ENCODE measurements at regions not wholly inside any gene's neighbourhood (a gene's known extent, or its start where the extent isn't known, plus 50 kb on each side); places are given as distances from the start of the nearest gene placed in this dataset.

GRCh38 chr10:91153508-91153907, 67.0 kb upstream of the PCGF5 start:
- Histone ChIP-seq H4K91ac (ENCODE audit: low read length) (no peak overlapping the region), H3K4me3 (ENCODE audit: insufficient read depth in 1 of 2, low read depth in 1 of 2, low read length in 2 of 2) (no peak overlapping the region), H3K4me2 (ENCODE audit: low read length, poor library complexity, severe bottlenecking) (no peak overlapping the region), H2AFZ (ENCODE audit: low read depth, low read length) (no peak overlapping the region), H3K4ac (ENCODE audit: low read depth in 1 of 2, low read length in 2 of 2) (no peak overlapping the region), H3K14ac (ENCODE audit: low read length in 2 of 2) (no peak overlapping the region), H2BK15ac (ENCODE audit: low read depth, poor library complexity, severe bottlenecking) (no peak overlapping the region), H2BK12ac (ENCODE audit: low read length in 2 of 2) (no peak overlapping the region), H3K18ac (ENCODE audit: low read depth in 1 of 2, low read length in 2 of 2) (no peak overlapping the region), H4K8ac (ENCODE audit: low read length) (no peak overlapping the region), H3K9me3 (ENCODE audit: control insufficient read depth, low read length) (no peaks in the 10 kb centered on the region), H2BK5ac (ENCODE audit: low read depth, low read length, poor library complexity, severe bottlenecking) (no peak overlapping the region), H3K36me3 (ENCODE audit: control insufficient read depth in 1 of 2, insufficient read depth in 2 of 2, low read depth in 1 of 2, low read length in 2 of 2) (no peaks in the 10 kb centered on the region), H2BK120ac (ENCODE audit: low read depth, low read length) (no peak overlapping the region), H3K9ac (ENCODE audit: low read length) (no peak overlapping the region), H3K23ac (ENCODE audit: low read length in 2 of 2) (no peak overlapping the region), H3K4me1 (ENCODE audit: control insufficient read depth, insufficient read depth, low read depth, low read length) (no peaks in the 10 kb centered on the region), H3K27ac (ENCODE audit: low read length, poor library complexity, severe bottlenecking) (no peak overlapping the region), H2AK5ac (ENCODE audit: low read length, severe bottlenecking) (no peak overlapping the region), H3K27me3 (ENCODE audit: control insufficient read depth in 1 of 2, insufficient read depth in 1 of 2, low read length in 2 of 2) (no peaks in the 10 kb centered on the region), H3K79me1 (replicated peaks; ENCODE audit: low read length, poor library complexity, severe bottlenecking) (no peaks in the 10 kb centered on the region)
- 96% methylated on average over 29 of the region's 29 CpGs for WGBS
- DNase-seq = no peak

- H3K18ac ChIP-seq (ENCODE audit: low read depth in 1 of 2, low read length in 2 of 2) = no peak overlapping the region
- H3K27me3 ChIP-seq (ENCODE audit: control insufficient read depth in 1 of 2, insufficient read depth in 1 of 2, low read length in 2 of 2) = no peaks in the 10 kb centered on the region
- H4K8ac ChIP-seq (ENCODE audit: low read length) = no peak overlapping the region
- H2BK12ac ChIP-seq (ENCODE audit: low read length in 2 of 2) = no peak overlapping the region
- DNase-seq = no peak
- H3K9ac ChIP-seq (ENCODE audit: low read length) = no peak overlapping the region
- no peak overlapping the region for H2AFZ ChIP-seq (ENCODE audit: low read depth, low read length)
- H3K4me2 ChIP-seq (ENCODE audit: low read length, poor library complexity, severe bottlenecking) = no peak overlapping the region
- no peak overlapping the region for H2BK120ac ChIP-seq (ENCODE audit: low read depth, low read length)
- no peak overlapping the region for H2AK5ac ChIP-seq (ENCODE audit: low read length, severe bottlenecking)
- H3K27ac ChIP-seq (ENCODE audit: low read length, poor library complexity, severe bottlenecking) = no peak overlapping the region
- H3K4me1 ChIP-seq (ENCODE audit: control insufficient read depth, insufficient read depth, low read depth, low read length) = no peaks in the 10 kb centered on the region
- no peak overlapping the region for H3K4ac ChIP-seq (ENCODE audit: low read depth in 1 of 2, low read length in 2 of 2)
- no peaks in the 10 kb centered on the region for H3K36me3 ChIP-seq (ENCODE audit: control insufficient read depth in 1 of 2, insufficient read depth in 2 of 2, low read depth in 1 of 2, low read length in 2 of 2)
- 82% methylated on average over 2 of the region's 2 CpGs for WGBS
- no peak overlapping the region for H3K14ac ChIP-seq (ENCODE audit: low read length in 2 of 2)
- H3K23ac ChIP-seq (ENCODE audit: low read length in 2 of 2) = no peak overlapping the region
- H3K9me3 ChIP-seq (ENCODE audit: control insufficient read depth, low read length) = no peaks in the 10 kb centered on the region
- H3K79me1 ChIP-seq (replicated peaks; ENCODE audit: low read length, poor library complexity, severe bottlenecking) = no peaks in the 10 kb centered on the region
- no peak overlapping the region for H2BK5ac ChIP-seq (ENCODE audit: low read depth, low read length, poor library complexity, severe bottlenecking)
- no peak overlapping the region for H4K91ac ChIP-seq (ENCODE audit: low read length)
- H2BK15ac ChIP-seq (ENCODE audit: low read depth, poor library complexity, severe bottlenecking) = no peak overlapping the region
- no peak overlapping the region for H3K4me3 ChIP-seq (ENCODE audit: insufficient read depth in 1 of 2, low read depth in 1 of 2, low read length in 2 of 2)
Observed at GRCh38 chr10:91154842-91155241, 65.6 kb upstream of the PCGF5 start.

GRCh38 chr10:91156196-91156595, 64.3 kb upstream of the PCGF5 start:
- H3K14ac ChIP-seq (ENCODE audit: low read length in 2 of 2) = no peak overlapping the region
- no peak overlapping the region for H3K27ac ChIP-seq (ENCODE audit: low read length, poor library complexity, severe bottlenecking)
- H2AK5ac ChIP-seq (ENCODE audit: low read length, severe bottlenecking) = no peak overlapping the region
- no peaks in the 10 kb centered on the region for H3K36me3 ChIP-seq (ENCODE audit: control insufficient read depth in 1 of 2, insufficient read depth in 2 of 2, low read depth in 1 of 2, low read length in 2 of 2)
- no peak overlapping the region for H2BK120ac ChIP-seq (ENCODE audit: low read depth, low read length)
- H3K18ac ChIP-seq (ENCODE audit: low read depth in 1 of 2, low read length in 2 of 2) = no peak overlapping the region
- no peak overlapping the region for H3K9ac ChIP-seq (ENCODE audit: low read length)
- 51% methylated on average over 2 of the region's 2 CpGs for WGBS
- no peak overlapping the region for H2AFZ ChIP-seq (ENCODE audit: low read depth, low read length)
- H3K4me2 ChIP-seq (ENCODE audit: low read length, poor library complexity, severe bottlenecking) = no peak overlapping the region
- H2BK12ac ChIP-seq (ENCODE audit: low read length in 2 of 2) = no peak overlapping the region
- no peaks in the 10 kb centered on the region for H3K79me1 ChIP-seq (replicated peaks; ENCODE audit: low read length, poor library complexity, severe bottlenecking)
- no peak for DNase-seq
- no peak overlapping the region for H2BK15ac ChIP-seq (ENCODE audit: low read depth, poor library complexity, severe bottlenecking)
- H3K27me3 ChIP-seq (ENCODE audit: control insufficient read depth in 1 of 2, insufficient read depth in 1 of 2, low read length in 2 of 2) = no peaks in the 10 kb centered on the region
- H2BK5ac ChIP-seq (ENCODE audit: low read depth, low read length, poor library complexity, severe bottlenecking) = no peak overlapping the region
- no peaks in the 10 kb centered on the region for H3K9me3 ChIP-seq (ENCODE audit: control insufficient read depth, low read length)
- H4K8ac ChIP-seq (ENCODE audit: low read length) = no peak overlapping the region
- H4K91ac ChIP-seq (ENCODE audit: low read length) = no peak overlapping the region
- no peak overlapping the region for H3K23ac ChIP-seq (ENCODE audit: low read length in 2 of 2)
- no peak overlapping the region for H3K4me3 ChIP-seq (ENCODE audit: insufficient read depth in 1 of 2, low read depth in 1 of 2, low read length in 2 of 2)
- H3K4me1 ChIP-seq (ENCODE audit: control insufficient read depth, insufficient read depth, low read depth, low read length) = no peaks in the 10 kb centered on the region
- H3K4ac ChIP-seq (ENCODE audit: low read depth in 1 of 2, low read length in 2 of 2) = no peak overlapping the region

GRCh38 chr10:91159254-91159783, 61.1 kb upstream of the PCGF5 start:
- peaks cover 3% of the 10 kb centered on the region for H3K79me1 ChIP-seq (replicated peaks; ENCODE audit: low read length, poor library complexity, severe bottlenecking)
- no peak overlapping the region for H3K14ac ChIP-seq (ENCODE audit: low read length in 2 of 2)
- H2BK120ac ChIP-seq (ENCODE audit: low read depth, low read length) = no peak overlapping the region
- no peak overlapping the region for H3K23ac ChIP-seq (ENCODE audit: low read length in 2 of 2)
- H2BK12ac ChIP-seq (ENCODE audit: low read length in 2 of 2) = no peak overlapping the region
- no peak overlapping the region for H3K18ac ChIP-seq (ENCODE audit: low read depth in 1 of 2, low read length in 2 of 2)
- no peak overlapping the region for H3K27ac ChIP-seq (ENCODE audit: low read length, poor library complexity, severe bottlenecking)
- no peak overlapping the region for H2AK5ac ChIP-seq (ENCODE audit: low read length, severe bottlenecking)
- no peak overlapping the region for H4K8ac ChIP-seq (ENCODE audit: low read length)
- 85% methylated on average over 1 of the region's 2 CpGs for WGBS
- no peak overlapping the region for H2BK5ac ChIP-seq (ENCODE audit: low read depth, low read length, poor library complexity, severe bottlenecking)
- no peak overlapping the region for H4K91ac ChIP-seq (ENCODE audit: low read length)
- H3K4me2 ChIP-seq (ENCODE audit: low read length, poor library complexity, severe bottlenecking) = no peak overlapping the region
- no peaks in the 10 kb centered on the region for H3K27me3 ChIP-seq (ENCODE audit: control insufficient read depth in 1 of 2, insufficient read depth in 1 of 2, low read length in 2 of 2)
- no peaks in the 10 kb centered on the region for H3K9me3 ChIP-seq (ENCODE audit: control insufficient read depth, low read length)
- H3K9ac ChIP-seq (ENCODE audit: low read length) = no peak overlapping the region
- no peak for DNase-seq
- H3K4me3 ChIP-seq (ENCODE audit: insufficient read depth in 1 of 2, low read depth in 1 of 2, low read length in 2 of 2) = no peak overlapping the region
- no peak overlapping the region for H3K4ac ChIP-seq (ENCODE audit: low read depth in 1 of 2, low read length in 2 of 2)
- H3K4me1 ChIP-seq (ENCODE audit: control insufficient read depth, insufficient read depth, low read depth, low read length) = peaks cover 7% of the 10 kb centered on the region
- H2AFZ ChIP-seq (ENCODE audit: low read depth, low read length) = no peak overlapping the region
- no peaks in the 10 kb centered on the region for H3K36me3 ChIP-seq (ENCODE audit: control insufficient read depth in 1 of 2, insufficient read depth in 2 of 2, low read depth in 1 of 2, low read length in 2 of 2)
- H2BK15ac ChIP-seq (ENCODE audit: low read depth, poor library complexity, severe bottlenecking) = no peak overlapping the region
